Gastrocnemius medialis (tissue), 4 donors: ENCODE measurements at regions not wholly inside any gene's neighbourhood (a gene's known extent, or its start where the extent isn't known, plus 50 kb on each side); places are given as distances from the start of the nearest gene placed in this dataset.
"Not testable (repeated sequence)": the region's sequence is repeated elsewhere in the genome, so short reads cannot be mapped to it uniquely, and the experiment has no call there.

Experiments
- ATAC-seq, 2 donors: fragments of 150-250 bp; one replicate each; pipeline ENCODE4 v1.9.1; 2016
- DNase-seq, 2 donors: peaks; one replicate each; pipeline ENCODE4 v3.0.0-alpha.2; 2019
- H3K27ac ChIP-seq, 4 donors: fragments of 200-600 bp; sonication (generic); 1 replicate in 1 of 4; 2 replicates in 3 of 4; pipeline ENCODE4 v1.5.1; 2016 to 2018; ENCODE audit warnings: mild to moderate bottlenecking in 2 of 4, moderate library complexity in 1 of 4
- H3K27me3 ChIP-seq, 3 donors: fragments of 200-600 bp; sonication (generic) in 2 of 3; 1 replicate in 1 of 3; 2 replicates in 2 of 3; pipeline versions ENCODE4 v1.5.1 to v1.6.0; 2016 to 2019; ENCODE audit warnings: mild to moderate bottlenecking in 1 of 3, moderate library complexity in 1 of 3
- H3K36me3 ChIP-seq, 2 donors: fragments of 200-600 bp; sonication (generic) in 1 of 2; one replicate each; pipeline ENCODE4 v1.5.1; 2017 to 2018
- H3K4me1 ChIP-seq, 2 donors: fragments of 200-600 bp; sonication (generic) in 1 of 2; one replicate each; pipeline ENCODE4 v1.5.1; 2016 to 2017; ENCODE audit warnings: mild to moderate bottlenecking in 2 of 2
- H3K4me3 ChIP-seq, 4 donors: fragments of 200-600 bp; sonication (generic) in 3 of 4; 1 replicate in 1 of 4; 2 replicates in 3 of 4; pipeline ENCODE4 v1.5.1; 2016 to 2019; ENCODE audit warnings: mild to moderate bottlenecking in 2 of 4
- H3K9me3 ChIP-seq, 3 donors: fragments of 200-600 bp; sonication (generic) in 2 of 3; 1 replicate in 1 of 3; 2 replicates in 2 of 3; pipeline ENCODE4 v1.5.1; 2016 to 2019
- POLR2A ChIP-seq, 2 donors: fragments of 450-650 bp; IDR thresholded peaks; one replicate each; pipeline ENCODE4 v1.6.1; 2017; ENCODE audit warnings: antibody characterized with exemption in 2 of 2, mild to moderate bottlenecking in 2 of 2, moderate library complexity in 2 of 2
- in situ Hi-C, 4 donors: fragments of 200-750 bp; cut with MboI; loops; one replicate each; pipeline versions ENCODE4 v1.15.0 to v1.8.0; 2017; ENCODE audit warnings: low sequenced_read_pairs in 4 of 4
- intact Hi-C: fragments of 100-400 bp; cut with DNase I; formaldehyde crosslinking; loops from one replicate; pipeline ENCODE4 v1.15.1; 2023; ENCODE audit warnings: low total_unique reads
- TF ChIP-seq, protein P1 (sequence below), 5 experiments: fragments of 450-650 bp in 3 of 5; fragments of 200-600 bp in 2 of 5; sonication (generic) in 2 of 5; IDR thresholded peaks in 4 of 5; conservative IDR thresholded peaks in 1 of 5; 1 replicate in 4 of 5; 2 replicates in 1 of 5; pipeline ENCODE4 v1.5.1; 2016 to 2019; ENCODE audit warnings: antibody characterized with exemption in 5 of 5, mild to moderate bottlenecking in 3 of 5, moderate library complexity in 3 of 5

DNA sequence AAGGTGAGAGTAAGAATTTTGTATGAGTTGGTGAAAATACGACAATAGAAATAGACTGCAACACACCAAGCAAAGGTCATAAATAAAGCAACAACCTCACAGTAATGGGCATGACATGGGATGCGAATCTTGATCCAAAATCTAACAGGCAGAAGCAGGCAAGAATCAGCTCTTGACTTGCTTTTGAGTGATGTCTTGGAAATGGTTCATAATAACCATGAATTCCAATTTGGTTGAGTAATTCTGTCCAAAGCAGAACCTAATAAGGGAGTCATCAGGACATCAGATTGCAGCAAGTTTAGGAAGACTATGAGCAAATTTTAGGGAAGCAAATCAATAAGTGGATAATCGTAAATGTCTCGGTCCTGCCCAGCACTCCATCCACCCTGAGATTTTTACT lies 224.0 kb upstream of the ISX start:
- no peak overlapping the region for H3K4me3 ChIP-seq
- no peak overlapping the region for H3K27ac ChIP-seq
- intact Hi-C loops, result no loop called here
- H3K27me3 ChIP-seq, result no peaks in the 10 kb centered on the region
- H3K36me3 ChIP-seq, result no peaks in the 10 kb centered on the region
- TF ChIP-seq, protein P1, sequence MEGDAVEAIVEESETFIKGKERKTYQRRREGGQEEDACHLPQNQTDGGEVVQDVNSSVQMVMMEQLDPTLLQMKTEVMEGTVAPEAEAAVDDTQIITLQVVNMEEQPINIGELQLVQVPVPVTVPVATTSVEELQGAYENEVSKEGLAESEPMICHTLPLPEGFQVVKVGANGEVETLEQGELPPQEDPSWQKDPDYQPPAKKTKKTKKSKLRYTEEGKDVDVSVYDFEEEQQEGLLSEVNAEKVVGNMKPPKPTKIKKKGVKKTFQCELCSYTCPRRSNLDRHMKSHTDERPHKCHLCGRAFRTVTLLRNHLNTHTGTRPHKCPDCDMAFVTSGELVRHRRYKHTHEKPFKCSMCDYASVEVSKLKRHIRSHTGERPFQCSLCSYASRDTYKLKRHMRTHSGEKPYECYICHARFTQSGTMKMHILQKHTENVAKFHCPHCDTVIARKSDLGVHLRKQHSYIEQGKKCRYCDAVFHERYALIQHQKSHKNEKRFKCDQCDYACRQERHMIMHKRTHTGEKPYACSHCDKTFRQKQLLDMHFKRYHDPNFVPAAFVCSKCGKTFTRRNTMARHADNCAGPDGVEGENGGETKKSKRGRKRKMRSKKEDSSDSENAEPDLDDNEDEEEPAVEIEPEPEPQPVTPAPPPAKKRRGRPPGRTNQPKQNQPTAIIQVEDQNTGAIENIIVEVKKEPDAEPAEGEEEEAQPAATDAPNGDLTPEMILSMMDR (IDR thresholded peaks at IDR 0.05 in 4 of 5, conservative IDR thresholded peaks at IDR 0.05 in 1 of 5), result no peak
- TF ChIP-seq POLR2A (IDR thresholded peaks at IDR 0.05), result no peak
- in situ Hi-C loops, result loop anchor here in 1 of 4 donors (10.0 kb wide), 1 partner anchor 57 kb away; no protein-coding TSS in a partner anchor
- no peaks in the 10 kb centered on the region for H3K9me3 ChIP-seq
- H3K4me1 ChIP-seq, result no peaks in the 10 kb centered on the region
- no peak for DNase-seq
- no peak for ATAC-seq

DNA sequence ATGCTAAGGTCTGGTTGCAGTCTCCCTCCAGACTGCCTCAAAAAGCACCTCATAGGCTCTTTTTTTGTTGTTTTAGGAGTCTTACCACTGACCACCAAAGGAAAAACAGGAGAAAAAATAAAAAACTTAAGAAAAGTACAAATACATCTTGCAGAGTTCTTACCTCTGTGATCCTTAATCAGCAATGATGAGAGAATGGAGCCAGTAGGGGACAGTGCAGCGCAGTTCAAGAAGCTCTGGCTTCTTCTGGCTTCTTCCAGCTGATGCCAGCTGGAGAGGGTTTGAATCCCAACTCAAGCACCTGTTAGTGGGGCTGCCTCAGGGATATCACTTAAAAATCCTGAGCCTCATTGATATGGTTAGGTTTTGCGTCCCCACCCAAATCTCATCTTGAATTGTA lies 223.3 kb upstream of the ISX start:
- intact Hi-C loops, result no loop called here
- no peaks in the 10 kb centered on the region for H3K36me3 ChIP-seq
- H3K27ac ChIP-seq, result no peak overlapping the region
- ATAC-seq (no peak), DNase-seq (no peak)
- no peak overlapping the region for H3K4me3 ChIP-seq
- H3K9me3 ChIP-seq, result no peaks in the 10 kb centered on the region
- no peaks in the 10 kb centered on the region for H3K4me1 ChIP-seq
- no peaks in the 10 kb centered on the region for H3K27me3 ChIP-seq
- TF ChIP-seq POLR2A (IDR thresholded peaks at IDR 0.05), result no peak
- TF ChIP-seq, protein P1 (IDR thresholded peaks at IDR 0.05 in 4 of 5, conservative IDR thresholded peaks at IDR 0.05 in 1 of 5), result no peak
- in situ Hi-C loops, result loop anchor here in 1 of 4 donors (10.0 kb wide), 1 partner anchor 58 kb away; no protein-coding TSS in a partner anchor

DNA sequence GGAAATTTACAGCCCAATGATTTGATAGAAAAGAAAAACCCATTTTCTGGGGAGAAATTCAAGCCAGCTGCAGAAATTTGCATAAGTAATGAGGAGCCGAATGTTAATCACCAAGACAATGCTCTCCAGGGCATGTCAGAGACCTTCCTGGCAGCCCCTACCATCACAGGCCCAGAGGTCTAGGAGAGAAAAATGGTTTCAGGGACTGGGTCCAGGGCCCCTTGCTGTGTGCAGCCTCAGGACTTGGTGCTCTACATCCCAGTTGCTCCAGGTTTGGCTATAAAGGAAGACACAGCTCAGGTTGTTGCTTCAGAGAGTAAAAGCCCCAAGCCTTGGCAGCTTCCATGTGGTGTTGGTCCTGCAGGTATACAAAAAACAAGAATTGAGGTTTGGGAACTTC lies 222.2 kb upstream of the ISX start:
- intact Hi-C loops, H3K36me3 ChIP-seq: not testable (repeated sequence)

DNA sequence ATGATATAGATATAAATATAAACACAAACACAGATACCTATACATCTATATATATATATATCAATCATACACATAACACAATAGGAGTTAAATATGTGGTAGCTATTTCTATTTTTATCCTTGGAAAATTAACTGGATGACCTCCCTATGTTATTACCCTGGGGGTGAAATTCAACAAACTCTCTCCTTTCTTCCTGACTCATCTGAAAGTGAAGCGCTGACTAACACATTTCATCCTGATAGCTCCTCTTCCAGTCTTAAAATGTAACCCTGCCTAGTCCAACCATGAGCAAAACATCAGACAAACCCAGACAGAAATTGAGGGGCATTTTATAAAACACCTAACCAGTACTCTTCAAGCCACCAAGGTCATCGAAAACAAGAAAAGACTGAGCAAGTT lies 220.6 kb upstream of the ISX start:
- no peak overlapping the region for H3K4me3 ChIP-seq
- H3K9me3 ChIP-seq, result no peaks in the 10 kb centered on the region
- ATAC-seq (no peak), DNase-seq (no peak)
- no peaks in the 10 kb centered on the region for H3K4me1 ChIP-seq
- H3K27ac ChIP-seq, result no peak overlapping the region
- H3K27me3 ChIP-seq, result no peaks in the 10 kb centered on the region
- TF ChIP-seq, protein P1 (IDR thresholded peaks at IDR 0.05 in 4 of 5, conservative IDR thresholded peaks at IDR 0.05 in 1 of 5), result no peak
- TF ChIP-seq POLR2A (IDR thresholded peaks at IDR 0.05), result no peak
- in situ Hi-C loops, result loop anchor here in 1 of 4 donors (10.0 kb wide), 1 partner anchor 61 kb away; no protein-coding TSS in a partner anchor
- H3K36me3 ChIP-seq, result no peaks in the 10 kb centered on the region
- intact Hi-C loops, result no loop called here

More for the DNA sequence above, 222.2 kb upstream of the ISX start:
- H3K4me1 ChIP-seq, H3K4me3 ChIP-seq, H3K27me3 ChIP-seq, DNase-seq, H3K27ac ChIP-seq, H3K9me3 ChIP-seq, ATAC-seq: not testable (repeated sequence)
- in situ Hi-C loops, result loop anchor here in 1 of 4 donors (10.0 kb wide), 1 partner anchor 59 kb away; no protein-coding TSS in a partner anchor

DNA sequence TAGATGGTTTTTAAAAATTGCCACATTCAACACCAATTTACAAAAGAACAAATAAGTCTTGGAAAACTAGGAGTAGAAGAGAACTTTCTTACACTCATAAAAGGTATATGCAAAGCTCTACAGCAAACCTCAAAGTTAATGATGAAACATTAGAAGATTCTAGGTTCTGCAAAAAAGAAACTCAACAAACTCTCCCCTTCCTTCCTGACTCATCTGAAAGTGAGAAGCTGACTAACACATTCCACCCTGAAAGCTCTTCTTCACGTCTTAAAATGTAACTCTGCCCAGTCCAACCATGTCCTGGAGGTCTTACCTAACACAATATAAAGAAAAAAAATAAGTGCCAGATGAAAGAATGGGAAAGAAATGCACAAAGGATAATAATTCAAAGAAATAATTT lies 218.9 kb upstream of the ISX start:
- H3K9me3 ChIP-seq, result no peaks in the 10 kb centered on the region
- intact Hi-C loops (no loop called here), in situ Hi-C loops (loop anchor here in 1 of 4 donors (10.0 kb wide), 1 partner anchor 62 kb away; no protein-coding TSS in a partner anchor)
- TF ChIP-seq, protein P1 (IDR thresholded peaks at IDR 0.05 in 4 of 5, conservative IDR thresholded peaks at IDR 0.05 in 1 of 5), result no peak
- no peak for TF ChIP-seq POLR2A (IDR thresholded peaks at IDR 0.05)
- H3K27me3 ChIP-seq, result no peaks in the 10 kb centered on the region
- H3K27ac ChIP-seq, result no peak overlapping the region
- H3K4me1 ChIP-seq, result no peaks in the 10 kb centered on the region
- H3K36me3 ChIP-seq, result no peaks in the 10 kb centered on the region
- DNase-seq (no peak), ATAC-seq (no peak)
- H3K4me3 ChIP-seq, result no peak overlapping the region
